NCI-H82 treated with DMSO at 0.1 percent for 48 hours (cell line): ENCODE measurements at regions not wholly inside any gene's neighbourhood (a gene's known extent, or its start where the extent isn't known, plus 50 kb on each side); places are given as distances from the start of the nearest gene placed in this dataset.

Experiments
- DNase-seq: peaks from one replicate; lab custom pipeline; 2025; ENCODE audit not compliant: unreplicated experiment; lab: John Stamatoyannopoulos, UW

GRCh38 chr2:234438305-234438977 is 58.4 kb downstream of the ARL4C start:
- DNase-seq, result no peak

DNA sequence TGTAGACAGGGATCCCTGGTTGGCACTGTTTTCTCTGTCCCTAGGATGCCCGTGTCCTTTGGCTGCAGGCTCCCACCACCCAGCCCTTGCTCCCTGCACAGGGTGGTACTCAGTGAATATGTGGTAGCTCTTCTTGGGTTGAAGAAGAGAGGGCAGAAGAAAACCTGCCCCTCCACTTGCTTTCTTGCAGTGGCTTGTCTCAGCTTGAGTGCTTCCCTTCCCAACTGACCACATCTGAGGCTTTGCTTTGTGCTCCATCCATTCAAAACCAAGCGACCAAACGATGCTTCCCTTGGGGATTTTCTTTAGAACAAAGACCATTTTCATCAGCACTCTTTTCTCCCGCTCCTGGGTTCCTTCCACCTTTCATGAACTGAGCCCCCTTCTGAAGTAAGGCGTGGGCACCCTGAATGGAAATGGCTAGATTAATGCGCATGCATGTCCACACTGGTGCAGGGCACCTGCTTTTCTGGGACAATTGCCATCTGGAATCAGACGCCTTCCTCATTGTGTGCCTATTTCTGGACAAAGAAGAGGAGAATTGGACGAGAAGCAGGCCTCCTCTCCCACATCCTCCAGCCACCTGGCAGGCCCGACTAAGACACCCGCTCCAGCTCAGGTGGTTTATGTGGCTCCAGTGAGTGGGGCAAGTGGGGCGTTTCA is 59.1 kb downstream of the ARL4C start:
- no peak for DNase-seq

GRCh38 chr2:234436482-234436837 is 60.4 kb downstream of the ARL4C start:
- DNase-seq, result no peak

- DNase-seq, result no peak
Measured at GRCh38 chr2:234435836-234436481, 60.9 kb downstream of the ARL4C start.

- no peak for DNase-seq
Measured at GRCh38 chr2:234433201-234433600, 63.7 kb downstream of the ARL4C start.

DNA sequence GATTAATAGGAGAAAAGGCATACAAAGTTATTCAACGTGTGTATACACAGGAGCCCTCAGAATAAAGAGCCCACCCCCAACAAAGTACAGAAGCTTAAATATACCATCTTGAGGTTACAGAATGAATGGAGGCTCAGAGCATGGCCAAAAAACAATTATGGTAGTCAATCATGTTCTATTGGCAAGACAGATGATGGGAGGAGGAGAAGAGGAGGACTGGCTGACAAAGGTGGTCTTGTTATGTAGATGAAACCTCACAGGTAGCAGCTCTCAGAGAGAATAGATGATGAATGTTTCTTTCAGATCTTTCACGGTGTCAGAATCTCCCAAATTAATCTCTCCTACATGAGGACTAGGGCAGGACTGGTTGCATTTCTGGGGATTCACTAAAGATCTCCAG is 66.0 kb downstream of the ARL4C start:
- DNase-seq, result no peak

GRCh38 chr2:234429265-234429664 is 67.6 kb downstream of the ARL4C start:
- no peak for DNase-seq

DNA sequence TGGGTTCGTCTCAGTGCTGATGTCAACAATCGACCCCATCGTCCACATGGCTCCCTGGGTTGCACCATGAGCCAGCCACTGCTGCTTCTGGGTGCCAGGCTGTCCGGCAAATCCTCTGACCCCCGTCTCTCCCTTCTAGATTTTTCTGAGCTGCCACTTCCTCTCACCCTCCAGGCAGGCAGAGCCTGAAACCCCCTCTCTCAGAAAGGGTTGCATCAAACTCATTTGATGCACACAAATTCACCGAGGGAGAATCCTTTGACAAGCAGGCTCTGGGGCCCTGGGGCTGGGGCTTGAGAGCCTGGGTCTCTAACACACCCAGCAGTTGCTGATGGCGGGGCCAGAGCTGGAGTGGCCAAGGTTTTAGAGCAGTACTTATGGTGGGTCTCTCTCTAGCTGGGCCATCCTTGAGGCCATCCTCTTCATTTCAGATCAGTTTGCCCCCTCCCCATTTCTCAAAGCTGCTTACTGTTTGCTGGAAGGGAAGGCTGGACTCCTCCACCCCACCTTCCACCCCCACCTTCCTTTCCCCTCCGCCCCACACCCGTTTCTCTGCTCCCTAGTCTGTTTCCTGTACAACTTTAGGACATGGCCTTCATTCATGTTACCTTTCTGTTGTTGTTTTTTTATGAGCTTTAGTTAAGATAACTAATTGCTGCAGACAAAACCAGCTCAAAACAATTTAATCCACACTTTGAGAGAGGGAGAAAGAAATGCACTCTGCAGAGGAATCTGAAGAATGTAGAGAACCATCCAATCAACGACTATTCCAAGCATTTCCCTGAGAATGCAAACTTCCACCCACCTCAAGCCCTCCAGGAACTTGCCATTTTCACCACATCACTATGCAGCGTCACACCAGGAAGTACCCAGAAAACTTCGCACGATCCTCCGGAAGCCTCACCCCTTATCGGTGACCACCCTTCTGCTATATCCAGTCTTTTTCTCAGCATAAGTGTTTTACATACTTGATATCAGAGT is 69.5 kb downstream of the ARL4C start:
- DNase-seq, result no peak

- DNase-seq, result no peak
Measured at GRCh38 chr2:234426616-234427015, 70.3 kb downstream of the ARL4C start.

- no peak for DNase-seq
Measured at GRCh38 chr2:234425639-234426603, 71.0 kb downstream of the ARL4C start.

GRCh38 chr2:234423884-234424283 is 73.0 kb downstream of the ARL4C start:
- no peak for DNase-seq

DNA sequence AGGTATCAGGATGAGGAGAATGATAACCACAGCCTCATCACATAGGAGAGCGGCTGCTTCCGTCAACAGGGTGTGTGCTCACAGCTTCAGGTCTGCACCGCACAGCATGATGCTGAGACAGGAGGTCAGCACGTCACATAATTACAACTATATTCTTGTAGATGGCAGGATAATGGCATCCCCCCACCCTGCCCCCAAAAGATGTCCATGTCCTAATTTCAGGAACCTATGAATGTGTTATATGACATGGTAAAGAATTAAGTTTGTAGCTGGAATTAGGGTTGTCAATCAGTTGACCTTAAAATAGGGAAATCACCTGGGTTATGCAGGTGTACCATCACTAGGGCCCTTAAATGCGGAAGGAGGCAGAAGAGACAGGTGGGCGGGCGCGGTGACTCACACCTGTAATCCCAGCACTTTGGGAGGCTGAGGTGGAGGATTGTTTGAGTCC is 73.9 kb downstream of the ARL4C start:
- DNase-seq, result no peak

GRCh38 chr2:234422273-234422732 is 74.6 kb downstream of the ARL4C start:
- no peak for DNase-seq

DNA sequence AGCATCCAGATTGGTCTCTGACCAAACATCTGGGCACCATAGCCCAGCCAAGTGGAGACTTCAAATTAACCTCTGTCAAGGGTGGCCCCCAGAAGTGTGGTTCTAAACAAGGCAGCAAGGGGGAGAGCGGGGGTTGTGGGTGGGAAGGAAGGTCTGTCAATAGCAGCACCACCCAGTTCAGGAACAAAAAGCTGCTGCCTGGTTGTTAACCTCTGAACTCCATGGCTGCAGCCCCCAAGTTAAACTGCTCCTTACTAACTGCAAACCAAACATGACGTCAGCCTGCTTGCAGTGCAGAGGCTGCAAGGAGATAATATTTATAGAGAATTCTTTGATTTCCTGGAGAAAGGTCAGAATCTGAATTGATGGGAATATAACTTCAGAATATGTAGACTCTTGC is 76.5 kb downstream of the ARL4C start:
- no peak for DNase-seq

- no peak for DNase-seq
Measured at GRCh38 chr2:234419726-234420125, 77.2 kb downstream of the ARL4C start.

- DNase-seq, result no peak
Measured at GRCh38 chr2:234415706-234416105, 81.2 kb downstream of the ARL4C start.

DNA sequence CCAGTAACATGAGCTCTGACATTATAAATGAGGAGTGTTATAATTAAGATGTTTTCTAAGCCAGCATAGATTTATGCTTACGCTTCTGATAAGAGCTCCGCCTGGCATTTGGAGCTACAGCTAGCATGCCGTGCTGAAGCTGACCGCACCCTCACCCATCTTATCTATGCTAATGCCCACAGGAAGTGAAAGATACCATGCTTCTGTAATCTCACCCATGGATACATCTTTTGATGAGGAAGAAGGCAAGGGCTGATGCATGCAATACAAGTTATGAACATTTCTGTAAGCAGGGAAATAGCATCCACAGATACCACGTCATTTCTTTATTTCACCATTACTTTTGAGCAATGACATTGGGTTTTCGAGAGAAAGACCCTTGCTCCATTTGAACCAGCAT is 82.3 kb downstream of the ARL4C start:
- DNase-seq, result no peak

DNA sequence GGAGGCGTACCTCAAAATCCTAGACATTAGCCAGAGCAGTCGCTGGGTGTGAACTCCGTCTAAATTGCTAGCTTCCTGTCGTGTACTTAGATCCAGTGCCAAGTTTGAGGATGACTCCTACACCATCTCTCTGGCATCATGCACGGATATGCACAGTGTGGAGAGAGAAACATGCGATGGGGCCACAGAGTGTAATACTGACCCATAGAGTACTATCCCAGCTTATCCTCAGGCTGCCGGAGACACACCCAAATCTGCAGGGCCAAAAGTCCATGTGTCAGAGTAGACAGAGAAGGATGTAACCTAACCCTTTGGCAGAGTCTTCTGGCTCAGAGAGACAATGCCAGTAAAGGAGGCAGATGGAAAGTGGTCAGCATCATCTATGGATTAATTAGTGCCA is 84.2 kb downstream of the ARL4C start:
- no peak for DNase-seq

DNA sequence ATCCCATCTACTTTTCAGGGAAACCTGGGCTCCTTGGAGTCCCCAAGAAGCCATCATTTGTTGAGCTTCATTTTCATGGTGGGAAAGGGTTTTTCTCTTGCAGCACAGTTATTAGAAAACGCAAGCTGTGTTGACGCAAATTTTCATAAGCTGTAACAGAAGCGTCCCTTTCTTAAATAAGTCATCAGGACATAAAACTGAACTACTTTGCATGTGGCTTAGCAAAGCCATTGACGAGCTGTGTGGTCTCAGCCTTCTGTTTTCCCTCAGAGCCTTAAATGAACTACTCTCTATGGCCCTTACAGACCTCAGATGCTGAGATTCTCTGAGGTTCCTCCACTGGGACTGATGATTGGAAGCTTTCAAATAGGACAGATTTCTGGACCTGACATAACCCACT is 85.1 kb downstream of the ARL4C start:
- DNase-seq, result no peak

- DNase-seq, result no peak
Measured at GRCh38 chr2:234410526-234410925, 86.4 kb downstream of the ARL4C start.
